ENCODE measurements at regions not wholly inside any gene's neighbourhood (a gene's known extent, or its start where the extent isn't known, plus 50 kb on each side); places are given as distances from the start of the nearest gene placed in this dataset.

GRCh38 chr2:41871080-41871479 is 176.7 kb upstream of the PKDCC start:
- H3K4me2 ChIP-seq (ENCODE audit: low read length), result no peak overlapping the region
- H3K36me3 ChIP-seq (replicated peaks; ENCODE audit: low read depth, low read length), result no peaks in the 10 kb centered on the region
- no peaks in the 10 kb centered on the region for H3K9me3 ChIP-seq (ENCODE audit: insufficient read depth, low read length)
- H3K9ac ChIP-seq (ENCODE audit: low read length), result no peak overlapping the region
- no peak overlapping the region for H2AFZ ChIP-seq (ENCODE audit: low read depth, low read length)
- TF ChIP-seq CTCF (IDR thresholded peaks at IDR 0.05; ENCODE audit: low read depth, low read length), result no peak
- TF ChIP-seq EZH2phosphoT487 (IDR thresholded peaks at IDR 0.05; ENCODE audit: low read depth), result no peak
- H3K27ac ChIP-seq (ENCODE audit: low read length), result no peak overlapping the region
- 0 out of 2 replicates have a peak, but pooled peaks cover 5% of the 10 kb centered on the region for H3K27me3 ChIP-seq (ENCODE audit: low read depth, low read length)
- H3K4me1 ChIP-seq (ENCODE audit: low read length), result no peaks in the 10 kb centered on the region
- no peak overlapping the region for H3K4me3 ChIP-seq (ENCODE audit: low read length)
- H3K79me2 ChIP-seq (ENCODE audit: low read length), result no peaks in the 10 kb centered on the region
- no peaks in the 10 kb centered on the region for H4K20me1 ChIP-seq (ENCODE audit: insufficient read depth, low read length)

GRCh38 chr2:41872646-41873045 is 175.2 kb upstream of the PKDCC start:
- Histone ChIP-seq H3K36me3 (replicated peaks; ENCODE audit: low read depth, low read length) (no peaks in the 10 kb centered on the region), H3K27me3 (ENCODE audit: low read depth, low read length) (no peaks in the 10 kb centered on the region), H3K4me3 (ENCODE audit: low read length) (no peak overlapping the region), H3K79me2 (ENCODE audit: low read length) (no peaks in the 10 kb centered on the region), H3K4me2 (ENCODE audit: low read length) (no peak overlapping the region), H3K27ac (ENCODE audit: low read length) (no peak overlapping the region), H3K9ac (ENCODE audit: low read length) (no peak overlapping the region), H3K9me3 (ENCODE audit: insufficient read depth, low read length) (no peaks in the 10 kb centered on the region), H2AFZ (ENCODE audit: low read depth, low read length) (no peak overlapping the region), H4K20me1 (ENCODE audit: insufficient read depth, low read length) (no peaks in the 10 kb centered on the region), H3K4me1 (ENCODE audit: low read length) (no peaks in the 10 kb centered on the region)
- TF ChIP-seq CTCF (IDR thresholded peaks at IDR 0.05; ENCODE audit: low read depth, low read length), result no peak
- no peak for TF ChIP-seq EZH2phosphoT487 (IDR thresholded peaks at IDR 0.05; ENCODE audit: low read depth)

GRCh38 chr2:41873102-41874031 is 174.5 kb upstream of the PKDCC start:
- Histone ChIP-seq H3K4me1 (ENCODE audit: low read length) (no peaks in the 10 kb centered on the region), H3K4me3 (ENCODE audit: low read length) (no peak overlapping the region), H3K79me2 (ENCODE audit: low read length) (no peaks in the 10 kb centered on the region), H3K9me3 (ENCODE audit: insufficient read depth, low read length) (no peaks in the 10 kb centered on the region), H3K9ac (ENCODE audit: low read length) (no peak overlapping the region), H4K20me1 (ENCODE audit: insufficient read depth, low read length) (no peaks in the 10 kb centered on the region), H3K4me2 (ENCODE audit: low read length) (no peak overlapping the region), H2AFZ (ENCODE audit: low read depth, low read length) (no peak overlapping the region), H3K36me3 (replicated peaks; ENCODE audit: low read depth, low read length) (no peaks in the 10 kb centered on the region), H3K27ac (ENCODE audit: low read length) (no peak overlapping the region), H3K27me3 (ENCODE audit: low read depth, low read length) (no peaks in the 10 kb centered on the region)
- TF ChIP-seq EZH2phosphoT487 (IDR thresholded peaks at IDR 0.05; ENCODE audit: low read depth), result no peak
- TF ChIP-seq CTCF (IDR thresholded peaks at IDR 0.05; ENCODE audit: low read depth, low read length), result no peak

- no peaks in the 10 kb centered on the region for H3K4me1 ChIP-seq (ENCODE audit: low read length)
- TF ChIP-seq CTCF (IDR thresholded peaks at IDR 0.05; ENCODE audit: low read depth, low read length) (no peak), EZH2phosphoT487 (IDR thresholded peaks at IDR 0.05; ENCODE audit: low read depth) (no peak)
- no peak overlapping the region for H3K9ac ChIP-seq (ENCODE audit: low read length)
- no peak overlapping the region for H3K4me3 ChIP-seq (ENCODE audit: low read length)
- no peaks in the 10 kb centered on the region for H3K36me3 ChIP-seq (replicated peaks; ENCODE audit: low read depth, low read length)
- H4K20me1 ChIP-seq (ENCODE audit: insufficient read depth, low read length), result no peaks in the 10 kb centered on the region
- no peak overlapping the region for H2AFZ ChIP-seq (ENCODE audit: low read depth, low read length)
- H3K27ac ChIP-seq (ENCODE audit: low read length), result no peak overlapping the region
- no peaks in the 10 kb centered on the region for H3K9me3 ChIP-seq (ENCODE audit: insufficient read depth, low read length)
- no peaks in the 10 kb centered on the region for H3K79me2 ChIP-seq (ENCODE audit: low read length)
- H3K27me3 ChIP-seq (ENCODE audit: low read depth, low read length), result peaks cover 10% of the 10 kb centered on the region; the same call in 1 of the 2 replicates
- no peak overlapping the region for H3K4me2 ChIP-seq (ENCODE audit: low read length)
Observed at GRCh38 chr2:41877114-41877678, 170.6 kb upstream of the PKDCC start.
